ENCODE measurements at regions not wholly inside any gene's neighbourhood (a gene's known extent, or its start where the extent isn't known, plus 50 kb on each side); places are given as distances from the start of the nearest gene placed in this dataset.

GRCh38 chr4:187065396-187065795 is 341.7 kb upstream of the FAT1 start:
- ATAC-seq (ENCODE audit: low read depth) (no peak), DNase-seq (no peak)
- no peak overlapping the region for H3K4me3 ChIP-seq (ENCODE audit: insufficient read depth, low read depth, low read length)
- in situ Hi-C loops (cut with MboI; ENCODE audit: low sequenced_read_pairs) (no loop called here), dilution Hi-C loops (cut with HindIII; ENCODE audit: low sequenced_read_pairs, unreplicated experiment) (no loop called here), intact Hi-C loops (cut with micrococcal nuclease) (no loop called here)
- no peak overlapping the region for H4K5ac ChIP-seq (ENCODE audit: low read depth, low read length)
- no TSS peak for BruUV-seq (replicated peaks)
- no peak overlapping the region for H3K4ac ChIP-seq (ENCODE audit: low read depth, low read length)
- H2AK5ac ChIP-seq (ENCODE audit: low read depth, low read length) = no peak overlapping the region
- H3K56ac ChIP-seq (ENCODE audit: extremely low read depth, insufficient read depth, low read length) = no peak overlapping the region
- no peak overlapping the region for H4K8ac ChIP-seq (ENCODE audit: low read depth in 2 of 2, low read length in 2 of 2)
- H2BK15ac ChIP-seq (ENCODE audit: low read depth, low read length) = no peak overlapping the region
- H3K14ac ChIP-seq (replicated peaks; ENCODE audit: low read depth, low read length) = no peak overlapping the region
- H2AK9ac ChIP-seq (replicated peaks; ENCODE audit: low read depth, low read length, poor library complexity) = no peak overlapping the region
- no CpG with 5 or more reads among the region's 1 CpG for WGBS, 2 experiments (ENCODE audit: extremely low coverage in 2 of 2, insufficient read length in 1 of 2)
- no peaks in the 10 kb centered on the region for H3K36me3 ChIP-seq (ENCODE audit: control insufficient read depth, insufficient read depth, low read length)
- no peak overlapping the region for H3K9ac ChIP-seq (ENCODE audit: low read depth, low read length)
- ChIA-PET CTCF (no interaction called here), POLR2A (ENCODE audit: unreplicated experiment) (interaction anchor here (0.7 kb wide), 1 partner anchor 269 kb away, joined by 26 read pairs; no protein-coding TSS in a partner anchor)
- no peak overlapping the region for H2AFZ ChIP-seq (replicated peaks; ENCODE audit: low read length, poor library complexity)
- H2BK120ac ChIP-seq (ENCODE audit: low read depth, low read length) = no peak overlapping the region
- no peak overlapping the region for H3K27ac ChIP-seq (ENCODE audit: insufficient read depth, low read length)
- H3K9me3 ChIP-seq (ENCODE audit: control insufficient read depth, insufficient read depth, low read length) = no peaks in the 10 kb centered on the region
- H3K79me1 ChIP-seq (ENCODE audit: low read depth in 1 of 2, low read length in 2 of 2) = no peaks in the 10 kb centered on the region
- no peak overlapping the region for H3K4me2 ChIP-seq (ENCODE audit: low read depth, low read length)
- TF ChIP-seq MAFK (IDR thresholded peaks at IDR 0.05; ENCODE audit: low read depth, low read length) = no peak
- TF ChIP-seq NFE2L2 (IDR thresholded peaks at IDR 0.05; ENCODE audit: low read depth, low read length) = no peak
- no peak for TF ChIP-seq MAZ (IDR thresholded peaks at IDR 0.05; ENCODE audit: borderline replicate concordance, low read depth, low read length)
- TF ChIP-seq CTCF (conservative IDR thresholded peaks at IDR 0.05; ENCODE audit: low read depth, low read length) = no peak
- TF ChIP-seq RCOR1 (IDR thresholded peaks at IDR 0.05; ENCODE audit: insufficient replicate concordance, low read length) = no peak
- no peak for TF ChIP-seq POLR2A (IDR thresholded peaks at IDR 0.05; ENCODE audit: low read depth, low read length)
- TF ChIP-seq CEBPB (IDR thresholded peaks at IDR 0.05; ENCODE audit: low read depth, low read length) = no peak
- TF ChIP-seq RAD21 (IDR thresholded peaks at IDR 0.05; ENCODE audit: low read length) = no peak
- no peak for TF ChIP-seq SMC3 (IDR thresholded peaks at IDR 0.05; ENCODE audit: low read depth, low read length)
- TF ChIP-seq CHD1 (IDR thresholded peaks at IDR 0.05; ENCODE audit: low read depth, low read length) = no peak
- no peak for TF ChIP-seq MXI1 (IDR thresholded peaks at IDR 0.05; ENCODE audit: borderline replicate concordance, low read depth, low read length)
- no peak for TF ChIP-seq ELK1 (IDR thresholded peaks at IDR 0.05; ENCODE audit: borderline replicate concordance, low read depth, low read length)
- no peak for TF ChIP-seq FOS (IDR thresholded peaks at IDR 0.05; ENCODE audit: low read depth, low read length)
- no peak for TF ChIP-seq USF2 (IDR thresholded peaks at IDR 0.05; ENCODE audit: low read depth, low read length)
- TF ChIP-seq BHLHE40 (IDR thresholded peaks at IDR 0.05; ENCODE audit: low read depth, low read length) = no peak
- no peak overlapping the region for H3K18ac ChIP-seq (ENCODE audit: low read depth, low read length)
- no peaks in the 10 kb centered on the region for H3K9me1 ChIP-seq (ENCODE audit: insufficient read depth, low read length)
- no peak overlapping the region for H2BK5ac ChIP-seq (ENCODE audit: low read depth, low read length, poor library complexity, severe bottlenecking)
- H4K91ac ChIP-seq (ENCODE audit: insufficient read depth, low read depth, low read length) = no peak overlapping the region
- no peak overlapping the region for H2BK20ac ChIP-seq (ENCODE audit: low read depth, low read length)
- H4K20me1 ChIP-seq (ENCODE audit: insufficient read depth, low read length) = no peaks in the 10 kb centered on the region
- no peaks in the 10 kb centered on the region for H3K4me1 ChIP-seq (ENCODE audit: control insufficient read depth, insufficient read depth, low read length)
- H3K23ac ChIP-seq (ENCODE audit: low read depth, low read length) = no peak overlapping the region
- no peaks in the 10 kb centered on the region for H3K27me3 ChIP-seq (ENCODE audit: control insufficient read depth, insufficient read depth, low read length)
